GM21717 (cell line): ENCODE measurements at regions not wholly inside any gene's neighbourhood (a gene's known extent, or its start where the extent isn't known, plus 50 kb on each side); places are given as distances from the start of the nearest gene placed in this dataset.

Experiments used
- ATAC-seq: cut with Tn5 transposase; IDR thresholded peaks from one replicate; pipeline ENCODE4 v1.9.1; 2021; ENCODE audit warnings: mild to moderate bottlenecking, moderate library complexity; ENCODE audit not compliant: unreplicated experiment

- peak; percentile 63 for ATAC-seq
Observed at GRCh38 chr12:67452119-67452805, 183.1 kb downstream of the CAND1 start.

GRCh38 chr12:67453191-67453590 lies 184.0 kb downstream of the CAND1 start:
- ATAC-seq = no peak

DNA sequence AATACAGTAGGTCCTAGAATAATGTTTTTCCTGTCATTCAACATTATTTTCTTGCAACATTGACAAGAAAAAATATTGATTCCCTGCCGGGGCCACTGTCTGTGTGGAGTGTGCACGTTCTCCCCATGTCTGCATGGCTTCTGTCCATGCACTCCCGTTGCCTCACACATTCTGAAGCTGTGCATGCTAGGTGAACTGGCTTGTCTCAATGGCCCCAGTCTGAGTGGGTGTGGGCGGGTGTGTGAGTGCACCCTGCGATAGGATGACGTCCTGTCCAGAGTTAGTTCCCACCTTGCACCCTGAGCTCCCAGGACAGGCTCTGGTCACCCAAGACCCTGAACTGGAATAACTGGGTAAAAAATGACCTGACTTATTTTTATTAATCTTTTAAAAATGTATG lies 186.1 kb downstream of the CAND1 start:
- ATAC-seq = no peak

DNA sequence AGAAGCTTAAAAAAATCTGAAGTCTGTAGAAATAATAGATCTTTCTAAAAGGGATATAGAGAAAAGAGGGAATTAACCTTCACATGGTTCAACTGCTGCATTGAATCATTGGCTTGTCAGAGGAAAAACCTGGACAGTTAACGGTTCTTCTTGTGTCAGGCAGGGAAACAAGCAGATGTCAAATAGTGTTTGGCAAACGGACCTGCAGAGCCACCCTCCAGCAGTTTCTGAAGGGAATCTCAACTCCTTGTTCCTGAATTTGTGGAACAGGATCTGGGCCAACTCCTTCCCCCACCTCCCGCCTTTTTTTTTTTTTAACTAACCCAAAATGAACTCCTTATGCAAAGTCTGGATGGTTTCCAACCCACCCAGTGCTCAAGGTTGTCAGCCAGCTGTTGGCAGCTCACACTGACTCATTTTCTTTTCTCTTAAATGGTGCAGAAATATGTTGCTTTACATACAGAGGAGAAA lies 187.3 kb downstream of the CAND1 start:
- no peak for ATAC-seq

- ATAC-seq = no peak
Observed at GRCh38 chr12:67457136-67457535, 188.0 kb downstream of the CAND1 start.

- peak; percentile 42 for ATAC-seq
Observed at GRCh38 chr12:67457778-67458665, 188.9 kb downstream of the CAND1 start.

DNA sequence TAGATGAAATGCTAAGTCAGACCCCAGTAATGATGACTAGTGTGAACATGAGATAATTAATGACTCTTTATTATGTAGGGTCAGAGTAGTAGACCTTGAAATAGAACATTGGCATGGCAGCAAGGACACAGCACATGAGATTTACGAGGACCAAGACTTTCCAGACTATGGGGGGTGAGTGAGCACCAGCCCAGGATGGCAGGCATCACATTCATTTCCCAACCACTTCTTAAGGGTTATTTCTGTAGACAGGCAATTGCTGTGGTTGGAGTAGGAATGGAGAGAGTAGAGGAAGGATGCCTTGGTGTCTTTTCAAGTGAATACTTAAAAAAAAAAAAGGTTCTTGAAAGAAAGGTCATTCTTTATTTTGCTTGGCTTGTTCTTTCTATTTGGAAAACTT lies 189.4 kb upstream of the DYRK2 start:
- no peak for ATAC-seq

- no peak for ATAC-seq
Observed at GRCh38 chr12:67459578-67459977, 189.0 kb upstream of the DYRK2 start.

GRCh38 chr12:67460388-67460787 lies 188.2 kb upstream of the DYRK2 start:
- no peak for ATAC-seq

DNA sequence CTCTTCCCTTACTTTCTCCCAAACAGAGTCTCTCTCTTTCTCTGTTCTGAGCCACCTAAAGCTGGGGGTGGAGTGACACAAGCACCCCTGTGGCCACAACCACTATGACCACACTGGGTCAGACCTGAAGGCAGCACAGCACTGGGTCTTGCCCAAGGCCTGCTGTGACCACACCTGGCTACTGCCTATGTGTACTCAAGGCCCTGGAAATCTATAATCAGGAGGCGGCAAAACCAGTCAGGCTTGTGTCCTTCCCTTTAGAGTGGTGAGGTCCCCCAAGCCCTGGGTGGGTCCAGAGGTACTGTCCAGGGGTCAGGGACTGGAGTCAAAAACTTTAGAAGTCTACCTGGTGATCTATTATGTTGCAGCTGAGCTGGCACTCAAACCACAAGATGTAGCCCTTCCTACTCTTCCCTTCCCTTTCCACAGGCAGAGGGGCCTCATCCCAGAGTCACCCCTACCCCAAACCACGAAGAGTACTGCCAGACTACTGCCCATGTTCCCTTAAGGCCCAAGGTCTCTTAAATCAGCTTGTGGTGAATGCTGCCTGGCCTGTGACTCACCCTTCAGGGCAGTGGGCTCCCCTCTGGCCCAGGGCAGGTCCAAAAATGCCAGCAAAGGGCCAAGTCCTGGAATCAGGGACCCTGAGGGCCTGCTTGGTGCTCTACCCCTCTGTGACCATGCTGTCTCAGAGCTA lies 179.8 kb upstream of the DYRK2 start:
- no peak for ATAC-seq

- no peak for ATAC-seq
Observed at GRCh38 chr12:67469666-67470065, 178.9 kb upstream of the DYRK2 start.

GRCh38 chr12:67471810-67472209 lies 176.7 kb upstream of the DYRK2 start:
- no peak for ATAC-seq

DNA sequence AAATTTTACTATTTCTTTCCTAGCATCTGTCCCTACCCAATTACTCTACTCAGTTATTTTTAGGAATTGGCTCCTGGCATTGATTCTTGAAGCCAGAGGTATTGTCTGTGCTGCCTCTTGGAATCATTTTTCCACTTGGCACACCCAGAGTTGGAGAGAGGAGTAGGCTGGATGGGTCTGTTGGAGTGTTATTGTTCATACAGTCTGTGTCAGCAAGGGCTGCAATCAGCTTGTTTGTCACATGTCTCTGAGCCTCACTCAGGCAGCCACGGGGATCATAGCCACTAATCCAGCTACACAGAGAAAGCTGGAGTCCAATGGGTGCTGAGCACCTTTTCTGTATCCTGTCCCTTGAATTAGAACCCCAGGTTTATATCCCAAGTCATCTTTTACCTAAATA lies 176.0 kb upstream of the DYRK2 start:
- no peak for ATAC-seq

DNA sequence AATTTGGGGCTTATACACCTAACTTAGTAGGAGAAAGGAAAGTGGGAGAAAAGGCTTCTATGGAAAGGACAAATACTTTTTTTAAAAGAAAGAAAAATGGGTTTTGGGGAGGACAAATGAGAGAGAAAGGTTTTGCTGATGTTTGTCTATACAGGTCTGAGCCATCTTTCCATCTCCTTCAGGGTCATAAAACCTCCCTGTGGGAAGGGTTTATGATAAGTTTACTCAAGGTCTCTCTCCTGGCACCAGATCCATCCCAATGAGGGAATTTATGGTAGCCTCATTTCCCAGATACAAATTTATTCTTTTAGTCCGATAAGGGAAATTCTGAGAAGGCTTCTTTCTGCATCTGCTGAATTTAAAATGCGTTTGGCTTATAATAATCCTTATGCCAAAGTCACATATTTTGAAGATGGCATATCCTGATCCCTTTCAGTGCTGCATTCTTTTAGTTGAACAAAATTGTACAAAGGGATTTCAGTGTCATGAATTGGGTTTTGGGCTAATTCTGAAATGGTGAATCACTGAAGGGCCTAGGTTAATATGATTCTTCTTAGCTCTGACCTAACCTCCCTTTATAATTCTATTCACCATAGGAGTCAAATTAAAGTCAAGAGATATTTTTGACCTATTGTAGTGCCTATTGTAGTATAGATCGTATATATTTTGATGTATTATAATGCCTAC lies 173.5 kb upstream of the DYRK2 start:
- ATAC-seq = no peak

GRCh38 chr12:67475725-67476124 lies 172.8 kb upstream of the DYRK2 start:
- ATAC-seq = no peak

GRCh38 chr12:67477681-67478265 lies 170.8 kb upstream of the DYRK2 start:
- ATAC-seq = no peak

DNA sequence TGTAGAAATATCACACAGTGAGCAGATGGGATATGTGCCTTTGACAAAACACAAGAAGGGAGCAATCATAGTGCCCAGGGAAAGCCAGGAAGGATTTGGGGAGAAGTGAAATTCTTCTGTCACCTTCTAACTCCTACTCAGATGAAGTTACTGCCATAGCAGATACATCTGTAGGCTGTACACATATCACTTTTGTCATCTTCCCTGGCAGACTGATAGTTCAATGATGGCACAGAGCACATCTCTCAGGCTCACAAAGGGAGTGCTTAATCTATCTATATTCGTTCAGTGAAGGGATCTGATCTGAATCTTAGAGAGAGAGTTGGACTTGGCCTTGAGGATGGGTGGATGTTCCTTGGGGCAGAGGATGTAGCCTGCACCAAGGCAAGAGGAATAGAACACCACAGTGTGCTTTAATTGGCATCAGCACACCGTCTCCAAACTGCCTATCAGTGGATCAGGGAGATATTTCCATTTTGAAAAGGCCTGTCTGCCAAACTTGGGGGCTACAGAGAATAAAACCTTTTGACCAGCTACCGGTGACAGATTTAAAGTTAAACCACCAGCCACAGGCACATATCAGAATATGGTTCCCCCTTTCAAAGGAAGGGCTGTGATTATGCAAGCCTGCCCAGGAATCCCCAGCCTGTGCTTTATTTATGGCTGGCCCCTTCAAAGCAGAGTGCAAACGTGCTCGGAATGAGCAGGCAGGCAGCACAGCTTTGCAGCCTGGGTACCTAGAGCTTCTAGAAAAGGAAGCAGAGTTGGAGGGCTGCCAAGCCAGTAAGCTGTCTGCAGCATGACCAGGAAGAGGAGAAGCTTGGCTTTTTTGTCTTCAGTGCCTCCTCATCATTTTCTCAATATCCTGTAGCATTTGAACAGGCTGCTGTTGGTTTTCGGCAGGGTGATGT lies 165.5 kb upstream of the DYRK2 start:
- ATAC-seq = peak; percentile 63

DNA sequence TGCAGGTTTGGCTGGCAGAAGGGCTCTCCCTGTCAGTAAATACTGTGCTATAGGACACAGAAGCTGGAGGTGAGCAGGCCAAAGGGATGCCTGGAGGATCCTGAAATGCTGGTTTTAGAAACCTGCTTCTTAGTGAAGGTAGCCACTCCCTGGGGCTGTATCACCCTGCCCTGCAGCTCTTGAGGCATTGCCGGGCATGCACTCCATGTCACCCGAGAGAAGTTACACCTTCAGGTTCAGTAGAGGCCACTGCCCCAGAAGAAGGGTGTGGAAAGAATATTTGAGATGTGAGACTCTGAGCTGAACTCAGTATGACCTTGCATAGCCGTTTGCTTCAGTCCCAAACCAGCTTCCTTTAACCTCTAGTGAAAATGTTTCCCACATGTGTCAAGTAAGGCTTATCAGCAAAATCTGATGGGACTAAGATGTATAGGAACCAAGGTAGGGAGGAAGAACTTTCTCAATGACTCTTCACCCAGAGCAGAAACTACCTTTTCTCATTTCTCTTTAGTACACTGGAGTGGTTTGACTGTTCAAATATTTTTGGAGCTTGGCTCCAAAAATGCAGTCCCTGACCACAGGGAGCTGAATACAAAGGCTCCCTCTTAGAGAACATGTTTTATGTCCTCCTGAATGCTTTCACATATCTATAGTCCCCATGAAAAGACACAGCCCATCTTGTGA lies 164.5 kb upstream of the DYRK2 start:
- peak; percentile 66 for ATAC-seq
